ENCODE measurements at regions not wholly inside any gene's neighbourhood (a gene's known extent, or its start where the extent isn't known, plus 50 kb on each side); places are given as distances from the start of the nearest gene placed in this dataset.

DNA sequence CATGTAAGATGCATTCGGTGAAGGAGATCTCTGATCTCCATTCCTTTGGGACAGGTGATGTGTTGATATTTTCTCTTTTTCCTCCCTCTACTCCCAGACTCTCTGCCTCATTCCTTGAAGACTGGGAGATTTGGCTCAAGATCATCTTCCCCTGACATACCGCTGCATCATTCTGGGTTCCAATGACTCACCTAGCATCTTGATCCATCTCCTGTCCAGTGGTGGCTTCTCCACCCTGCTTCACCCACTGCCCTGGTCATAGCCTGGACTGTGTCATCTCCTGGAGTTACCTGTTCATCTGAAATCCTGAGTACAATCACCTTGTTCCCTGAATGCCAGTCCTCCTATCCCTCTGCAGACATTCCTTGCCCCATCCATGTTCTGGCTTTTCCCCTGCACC lies 57.4 kb upstream of the TRAK1 start:
- peaks cover 80% of the 10 kb centered on the region for H3K4me1 Mint-ChIP-seq
- H3K27ac Mint-ChIP-seq, result peak overlapping the region; percentile 27
- H3K4me3 Mint-ChIP-seq, result no peak overlapping the region
- Histone ChIP-seq H3K4me3 (ENCODE audit: control extremely low read depth in 1 of 5, extremely low read depth in 1 of 5, insufficient read depth in 1 of 5, low read depth in 2 of 5, low read length in 4 of 5) (no peak overlapping the region), H3K36me3 (replicated peaks in 1 of 2; ENCODE audit: control extremely low read depth in 1 of 2, control insufficient read depth in 1 of 2, extremely low read depth in 1 of 2, insufficient read depth in 2 of 2, low read length in 1 of 2) (peaks cover 0 to 28% of the 10 kb centered on the region in 2 experiments), H3K27ac (ENCODE audit: low read length in 2 of 2) (peak overlapping the region in 1 of 2 donors; percentile 15), H4K20me1 (ENCODE audit: control insufficient read depth, insufficient read depth, low read length, poor library complexity, severe bottlenecking) (peaks cover 83% of the 10 kb centered on the region), H3K9me3 (ENCODE audit: control extremely low read depth in 1 of 3, control insufficient read depth in 2 of 3, insufficient read depth in 1 of 3, low read length in 2 of 3) (peaks cover 0 to 5% (median 0%) of the 10 kb centered on the region in 3 donors), H3K9ac (ENCODE audit: low read length) (no peak overlapping the region), H3K79me2 (ENCODE audit: control insufficient read depth, insufficient read depth, low read length) (peaks cover 93% of the 10 kb centered on the region), H3K4me1 (ENCODE audit: control insufficient read depth in 2 of 2, insufficient read depth in 2 of 2, low read length in 2 of 2) (peaks cover 40 to 81% of the 10 kb centered on the region in 2 donors), H3K27me3 (replicated peaks in 1 of 4; ENCODE audit: control extremely low read depth in 1 of 4, control insufficient read depth in 3 of 4, insufficient read depth in 4 of 4, low read length in 3 of 4) (no peaks in the 10 kb centered on the region), H3K4me2 (replicated peaks; ENCODE audit: low read depth, low read length, poor library complexity, severe bottlenecking) (no peak overlapping the region), H2AFZ (ENCODE audit: insufficient read depth, low read depth, low read length, poor library complexity, severe bottlenecking) (no peak overlapping the region)
- TF ChIP-seq EZH2 (IDR thresholded peaks at IDR 0.05; ENCODE audit: borderline replicate concordance, insufficient read depth, low read depth, low read length, poor library complexity, severe bottlenecking), result no peak
- TF ChIP-seq, protein P1, sequence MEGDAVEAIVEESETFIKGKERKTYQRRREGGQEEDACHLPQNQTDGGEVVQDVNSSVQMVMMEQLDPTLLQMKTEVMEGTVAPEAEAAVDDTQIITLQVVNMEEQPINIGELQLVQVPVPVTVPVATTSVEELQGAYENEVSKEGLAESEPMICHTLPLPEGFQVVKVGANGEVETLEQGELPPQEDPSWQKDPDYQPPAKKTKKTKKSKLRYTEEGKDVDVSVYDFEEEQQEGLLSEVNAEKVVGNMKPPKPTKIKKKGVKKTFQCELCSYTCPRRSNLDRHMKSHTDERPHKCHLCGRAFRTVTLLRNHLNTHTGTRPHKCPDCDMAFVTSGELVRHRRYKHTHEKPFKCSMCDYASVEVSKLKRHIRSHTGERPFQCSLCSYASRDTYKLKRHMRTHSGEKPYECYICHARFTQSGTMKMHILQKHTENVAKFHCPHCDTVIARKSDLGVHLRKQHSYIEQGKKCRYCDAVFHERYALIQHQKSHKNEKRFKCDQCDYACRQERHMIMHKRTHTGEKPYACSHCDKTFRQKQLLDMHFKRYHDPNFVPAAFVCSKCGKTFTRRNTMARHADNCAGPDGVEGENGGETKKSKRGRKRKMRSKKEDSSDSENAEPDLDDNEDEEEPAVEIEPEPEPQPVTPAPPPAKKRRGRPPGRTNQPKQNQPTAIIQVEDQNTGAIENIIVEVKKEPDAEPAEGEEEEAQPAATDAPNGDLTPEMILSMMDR (IDR thresholded peaks at IDR 0.05), result no peak
- WGBS (ENCODE audit: insufficient coverage), result 100% methylated on average over 1 of the region's 2 CpGs
- ChIA-PET POLR2A (no interaction called here), CTCF (no interaction called here)
- H3K27me3 Mint-ChIP-seq, result no peaks in the 10 kb centered on the region
- no peak for ATAC-seq (ENCODE audit: low read depth)
- intact Hi-C loops (cut with micrococcal nuclease), result no loop called here
- H3K9me3 Mint-ChIP-seq (ENCODE audit: insufficient read depth), result no peaks in the 10 kb centered on the region
- no peak for DNase-seq

DNA sequence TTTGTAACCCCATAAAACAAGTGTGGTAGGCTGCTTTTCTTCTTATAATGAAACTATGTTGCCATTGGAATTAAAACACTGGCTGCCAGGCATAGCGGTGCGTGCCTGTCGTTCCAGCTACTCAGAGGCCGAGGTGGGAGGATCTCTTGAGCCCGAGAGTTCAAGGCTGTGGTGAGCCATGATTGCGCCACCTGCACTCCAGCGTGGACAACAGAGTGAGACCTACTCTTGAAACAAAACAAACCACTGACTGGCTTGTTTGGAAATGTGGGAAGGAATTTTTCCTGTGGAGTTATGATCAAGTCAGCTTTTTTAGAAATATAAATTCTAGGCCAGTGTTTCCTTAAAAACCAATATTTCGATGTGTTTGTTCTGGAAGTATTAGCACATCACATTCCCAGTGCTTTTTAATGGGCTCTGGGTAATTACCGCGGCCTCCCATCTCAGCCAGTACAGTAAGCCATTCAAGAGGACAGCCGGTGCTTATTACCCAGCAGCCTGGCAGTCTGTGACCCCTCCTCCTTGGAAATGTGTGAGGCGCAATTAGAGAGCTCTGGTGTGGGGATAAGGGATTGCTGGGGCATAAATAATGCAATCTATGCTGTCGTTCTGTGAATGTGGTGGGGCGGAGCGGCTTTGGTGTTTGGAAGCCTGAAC lies 58.3 kb upstream of the TRAK1 start:
- peak overlapping the region; percentile 15 for H3K27ac Mint-ChIP-seq
- Histone ChIP-seq H3K9me3 (ENCODE audit: control extremely low read depth in 1 of 3, control insufficient read depth in 2 of 3, insufficient read depth in 1 of 3, low read length in 2 of 3) (peaks cover 0 to 8% (median 0%) of the 10 kb centered on the region in 3 donors), H3K79me2 (ENCODE audit: control insufficient read depth, insufficient read depth, low read length) (peaks cover 96% of the 10 kb centered on the region), H3K4me2 (replicated peaks; ENCODE audit: low read depth, low read length, poor library complexity, severe bottlenecking) (no peak overlapping the region), H3K27ac (ENCODE audit: low read length in 2 of 2) (no peak overlapping the region), H4K20me1 (ENCODE audit: control insufficient read depth, insufficient read depth, low read length, poor library complexity, severe bottlenecking) (peaks cover 88% of the 10 kb centered on the region), H3K36me3 (replicated peaks in 1 of 2; ENCODE audit: control extremely low read depth in 1 of 2, control insufficient read depth in 1 of 2, extremely low read depth in 1 of 2, insufficient read depth in 2 of 2, low read length in 1 of 2) (peaks cover 0 to 30% of the 10 kb centered on the region in 2 experiments), H2AFZ (ENCODE audit: insufficient read depth, low read depth, low read length, poor library complexity, severe bottlenecking) (no peak overlapping the region), H3K9ac (ENCODE audit: low read length) (no peak overlapping the region), H3K4me1 (ENCODE audit: control insufficient read depth in 2 of 2, insufficient read depth in 2 of 2, low read length in 2 of 2) (peaks cover 41 to 82% of the 10 kb centered on the region in 2 donors), H3K4me3 (ENCODE audit: control extremely low read depth in 1 of 5, extremely low read depth in 1 of 5, insufficient read depth in 1 of 5, low read depth in 2 of 5, low read length in 4 of 5) (no peak overlapping the region), H3K27me3 (replicated peaks in 1 of 4; ENCODE audit: control extremely low read depth in 1 of 4, control insufficient read depth in 3 of 4, insufficient read depth in 4 of 4, low read length in 3 of 4) (no peaks in the 10 kb centered on the region)
- H3K4me1 Mint-ChIP-seq, result peaks cover 82% of the 10 kb centered on the region
- 100% methylated on average over 8 of the region's 15 CpGs for WGBS (ENCODE audit: insufficient coverage)
- H3K27me3 Mint-ChIP-seq, result no peaks in the 10 kb centered on the region
- ChIA-PET POLR2A (no interaction called here), CTCF (no interaction called here)
- no peak overlapping the region for H3K4me3 Mint-ChIP-seq
- intact Hi-C loops (cut with micrococcal nuclease), result no loop called here
- ATAC-seq (ENCODE audit: low read depth) (no peak), DNase-seq (no peak)
- no peak for TF ChIP-seq EZH2 (IDR thresholded peaks at IDR 0.05; ENCODE audit: borderline replicate concordance, insufficient read depth, low read depth, low read length, poor library complexity, severe bottlenecking)
- TF ChIP-seq, protein P1 (IDR thresholded peaks at IDR 0.05), result no peak
- no peaks in the 10 kb centered on the region for H3K9me3 Mint-ChIP-seq (ENCODE audit: insufficient read depth)
